SU-DHL-6 (cell line): ENCODE measurements at regions not wholly inside any gene's neighbourhood (a gene's known extent, or its start where the extent isn't known, plus 50 kb on each side); places are given as distances from the start of the nearest gene placed in this dataset.

Experiments
- H2AFZ ChIP-seq: fragments of 200-600 bp; sonication (generic); 2 replicates; pipeline ENCODE4 v1.6.1; 2014; ENCODE audit warnings: low read depth, mild to moderate bottlenecking, moderate library complexity, mixed read lengths, antibody characterized with exemption, low read length; ENCODE audit not compliant: severe bottlenecking
- H3F3A ChIP-seq: fragments of 200-600 bp; shearing (Covaris generic); 2 replicates; pipeline ENCODE4 v1.6.0; 2016; ENCODE audit warnings: antibody characterized with exemption, mild to moderate bottlenecking; ENCODE audit not compliant: insufficient read depth
- H3K27ac ChIP-seq: fragments of 200-600 bp; sonication (generic); 2 replicates; pipeline ENCODE4 v1.5.1; 2016; ENCODE audit warnings: low read depth, mild to moderate bottlenecking, low read length, moderate library complexity, mixed read lengths
- H3K27me3 ChIP-seq: fragments of 200-600 bp; sonication (generic), shearing (Covaris generic); 2 replicates; pipeline ENCODE4 v1.6.0; 2014; ENCODE audit warnings: mild to moderate bottlenecking, low read length
- H3K36me3 ChIP-seq: fragments of 200-600 bp; sonication (generic); 2 replicates; pipeline ENCODE4 v1.6.1; 2014; ENCODE audit warnings: mild to moderate bottlenecking, low read length, mixed read lengths
- H3K4me2 ChIP-seq: fragments of 300-600, 200-600 bp; shearing (Covaris generic), sonication (generic); 2 replicates; pipeline ENCODE4 v1.6.0; 2014; ENCODE audit warnings: low read length, low read depth, mild to moderate bottlenecking; ENCODE audit not compliant: poor library complexity, severe bottlenecking
- H3K4me3 ChIP-seq: fragments of 200-600 bp; sonication (generic); 2 replicates; pipeline ENCODE4 v1.5.1; 2014; ENCODE audit warnings: antibody characterized with exemption, low read length, mild to moderate bottlenecking, mixed read lengths; ENCODE audit not compliant: insufficient read depth, poor library complexity, severe bottlenecking
- H3K79me2 ChIP-seq: fragments of 200-600 bp; sonication (generic); 2 replicates; pipeline ENCODE4 v1.6.1; 2014; ENCODE audit warnings: mild to moderate bottlenecking, low read length, moderate library complexity; ENCODE audit not compliant: insufficient read depth
- H3K9ac ChIP-seq: fragments of 200-600 bp; sonication (generic); 2 replicates; pipeline ENCODE4 v1.7.0; 2014; ENCODE audit warnings: mild to moderate bottlenecking, low read length
- H3K9me2 ChIP-seq: fragments of 200-600 bp; sonication (generic); replicated peaks from 2 replicates; pipeline ENCODE4 v1.6.1; 2014; ENCODE audit warnings: low read length; ENCODE audit not compliant: insufficient read depth
- H3K9me3 ChIP-seq: fragments of 200-600 bp; sonication (generic); 2 replicates; pipeline ENCODE4 v1.6.1; 2014; ENCODE audit warnings: low read length, mixed read lengths; ENCODE audit not compliant: insufficient read depth
- H4K20me1 ChIP-seq: fragments of 200-600 bp; sonication (generic); 2 replicates; pipeline ENCODE4 v1.6.1; 2014; ENCODE audit warnings: low read depth, mild to moderate bottlenecking, antibody characterized with exemption, low read length, moderate library complexity, mixed read lengths
- CTCF ChIP-seq: fragments of 200-600 bp; sonication (generic); IDR thresholded peaks from one replicate; pipeline ENCODE4 v1.5.1; 2017; ENCODE audit warnings: antibody characterized with exemption, mild to moderate bottlenecking, low read length, moderate library complexity; ENCODE audit not compliant: insufficient read depth, poor library complexity, severe bottlenecking
- EZH2phosphoT487 ChIP-seq: fragments of 200-600 bp; sonication (generic), shearing (Covaris generic); conservative IDR thresholded peaks from 2 replicates; pipeline ENCODE4 v1.6.1; 2018; ENCODE audit warnings: mild to moderate bottlenecking, antibody characterized with exemption, low read length, moderate library complexity, mixed read lengths

GRCh38 chr15:26287381-26287780 lies 424.3 kb upstream of the ATP10A start:
- H3F3A ChIP-seq: no peaks in the 10 kb centered on the region
- H3K27ac ChIP-seq: no peak overlapping the region
- no peaks in the 10 kb centered on the region for H4K20me1 ChIP-seq
- H2AFZ ChIP-seq: no peak overlapping the region
- no peaks in the 10 kb centered on the region for H3K36me3 ChIP-seq
- no peaks in the 10 kb centered on the region for H3K9me3 ChIP-seq
- TF ChIP-seq CTCF (no peak), EZH2phosphoT487 (no peak)
- H3K27me3 ChIP-seq: no peaks in the 10 kb centered on the region
- H3K9ac ChIP-seq: no peak overlapping the region
- no peaks in the 10 kb centered on the region for H3K79me2 ChIP-seq
- H3K9me2 ChIP-seq: no peaks in the 10 kb centered on the region
- H3K4me3 ChIP-seq: no peak overlapping the region
- H3K4me2 ChIP-seq: no peak overlapping the region

- Histone ChIP-seq H3K27me3 (no peaks in the 10 kb centered on the region), H3K4me2 (no peak overlapping the region), H3K9ac (no peak overlapping the region), H3K79me2 (no peaks in the 10 kb centered on the region), H3K9me3 (no peaks in the 10 kb centered on the region), H3F3A (0 out of 2 replicates have a peak, but pooled peaks cover 2% of the 10 kb centered on the region), H4K20me1 (no peaks in the 10 kb centered on the region), H3K4me3 (no peak overlapping the region), H3K27ac (no peak overlapping the region), H3K9me2 (no peaks in the 10 kb centered on the region), H3K36me3 (no peaks in the 10 kb centered on the region), H2AFZ (no peak overlapping the region)
- no peak for TF ChIP-seq CTCF
- no peak for TF ChIP-seq EZH2phosphoT487
These were observed 417.2 kb upstream of the ATP10A start for GRCh38 chr15:26280281-26280680.

- TF ChIP-seq CTCF (no peak), EZH2phosphoT487 (no peak)
- no peaks in the 10 kb centered on the region for H3K27me3 ChIP-seq
These were observed 398.8 kb upstream of the ATP10A start for GRCh38 chr15:26261966-26262365.

More at GRCh38 chr15:26261966-26262365, 398.8 kb upstream of the ATP10A start:
- Histone ChIP-seq H2AFZ (no peak overlapping the region), H3K79me2 (no peaks in the 10 kb centered on the region), H4K20me1 (no peaks in the 10 kb centered on the region), H3K36me3 (no peaks in the 10 kb centered on the region), H3F3A (no peaks in the 10 kb centered on the region), H3K9ac (no peak overlapping the region), H3K4me2 (no peak overlapping the region), H3K9me2 (no peaks in the 10 kb centered on the region), H3K27ac (no peak overlapping the region), H3K4me3 (no peak overlapping the region), H3K9me3 (no peaks in the 10 kb centered on the region)
